Progenitor cell of endocrine pancreas (in vitro differentiated cells): ENCODE measurements at regions not wholly inside any gene's neighbourhood (a gene's known extent, or its start where the extent isn't known, plus 50 kb on each side); places are given as distances from the start of the nearest gene placed in this dataset.

Experiments used
- DNase-seq: peaks from one replicate; pipeline ENCODE4 v3.0.0; 2021; ENCODE audit warnings: low spot score; ENCODE audit not compliant: unreplicated experiment
- H3K27ac Mint-ChIP-seq: 2 replicates; pipeline ENCODE4 v1.8.0; 2021; ENCODE audit warnings: mild to moderate bottlenecking, moderate library complexity, mixed read lengths
- H3K27me3 Mint-ChIP-seq: 2 replicates; pipeline ENCODE4 v1.8.0; 2021; ENCODE audit warnings: mixed read lengths
- H3K36me3 Mint-ChIP-seq: 2 replicates; pipeline ENCODE4 v1.8.0; 2022; ENCODE audit warnings: mixed read lengths; ENCODE audit not compliant: insufficient read depth
- H3K4me1 Mint-ChIP-seq: 2 replicates; pipeline ENCODE4 v1.8.0; 2021; ENCODE audit warnings: low read depth, mixed read lengths
- H3K4me3 Mint-ChIP-seq: 2 replicates; pipeline ENCODE4 v1.8.0; 2021; ENCODE audit warnings: low read depth, mild to moderate bottlenecking, moderate library complexity, mixed read lengths
- H3K9me3 Mint-ChIP-seq: 2 replicates; pipeline ENCODE4 v1.8.0; 2021; ENCODE audit warnings: low read depth, mixed read lengths
- CTCF ChIP-seq: fragments of 200-600 bp; sonication (generic); IDR thresholded peaks from one replicate; pipeline ENCODE4 v1.5.0; 2021; ENCODE audit warnings: antibody characterized with exemption, mild to moderate bottlenecking; ENCODE audit not compliant: unreplicated experiment

- peaks cover 2% of the 10 kb centered on the region for H3K4me1 Mint-ChIP-seq
- no peak for TF ChIP-seq CTCF
- H3K27ac Mint-ChIP-seq: no peak overlapping the region
- H3K4me3 Mint-ChIP-seq: no peak overlapping the region
- DNase-seq: no peak
- H3K27me3 Mint-ChIP-seq: peaks cover 3% of the 10 kb centered on the region
- peaks cover 2% of the 10 kb centered on the region for H3K9me3 Mint-ChIP-seq
- H3K36me3 Mint-ChIP-seq: no peaks in the 10 kb centered on the region
Measured at GRCh38 chr5:14954616-14955343, 83.2 kb upstream of the ANKH start.

GRCh38 chr5:14954216-14954615 is 82.6 kb upstream of the ANKH start:
- TF ChIP-seq CTCF: no peak
- H3K27ac Mint-ChIP-seq: no peak overlapping the region
- H3K9me3 Mint-ChIP-seq: peaks cover 7% of the 10 kb centered on the region
- peaks cover 1% of the 10 kb centered on the region for H3K4me1 Mint-ChIP-seq
- DNase-seq: no peak
- H3K36me3 Mint-ChIP-seq: no peaks in the 10 kb centered on the region
- peaks cover 3% of the 10 kb centered on the region for H3K27me3 Mint-ChIP-seq
- H3K4me3 Mint-ChIP-seq: no peak overlapping the region

GRCh38 chr5:14953075-14953607 is 81.6 kb upstream of the ANKH start:
- Mint-ChIP-seq H3K27me3 (peaks cover 3% of the 10 kb centered on the region), H3K4me1 (no peaks in the 10 kb centered on the region), H3K36me3 (no peaks in the 10 kb centered on the region), H3K9me3 (peaks cover 8% of the 10 kb centered on the region), H3K27ac (peak overlapping the region; percentile 2), H3K4me3 (no peak overlapping the region)
- no peak for DNase-seq
- no peak for TF ChIP-seq CTCF

GRCh38 chr5:14948383-14948782 is 76.8 kb upstream of the ANKH start:
- Mint-ChIP-seq H3K27ac (no peak overlapping the region), H3K4me1 (no peaks in the 10 kb centered on the region), H3K9me3 (peaks cover 8% of the 10 kb centered on the region)

More at GRCh38 chr5:14948383-14948782, 76.8 kb upstream of the ANKH start:
- Mint-ChIP-seq H3K36me3 (no peaks in the 10 kb centered on the region), H3K4me3 (no peak overlapping the region), H3K27me3 (no peaks in the 10 kb centered on the region)
- no peak for DNase-seq
- TF ChIP-seq CTCF: no peak
